ENCODE measurements at regions not wholly inside any gene's neighbourhood (a gene's known extent, or its start where the extent isn't known, plus 50 kb on each side); places are given as distances from the start of the nearest gene placed in this dataset.
A peak's percentile ranks its signal among the peaks of the same experiment; 100 is the strongest.

DNA sequence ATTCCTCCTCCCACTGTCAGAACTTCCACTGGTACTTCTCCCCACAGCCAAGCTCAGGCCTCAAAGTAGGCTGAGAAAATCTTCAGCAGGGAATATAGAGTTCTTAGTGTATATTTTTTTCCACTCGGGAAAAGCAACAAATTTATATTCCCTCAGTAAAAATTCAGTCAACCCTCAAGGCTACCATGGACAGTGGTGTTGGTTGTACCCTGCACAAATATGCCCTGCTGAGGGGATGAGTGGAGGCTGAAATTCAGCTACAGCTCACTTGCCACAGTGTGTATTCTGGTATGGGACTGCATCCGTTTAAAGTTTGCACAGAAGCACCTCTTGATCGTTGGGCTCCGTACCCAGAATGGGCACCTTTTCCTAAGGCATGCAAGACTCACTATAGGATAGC, 90.8 kb upstream of the LGALSL start:
- Histone ChIP-seq H3K4me1 (peaks cover 26% of the 10 kb centered on the region), H3K9ac (no peak overlapping the region), H2AFZ (no peak overlapping the region), H3K9me3 (ENCODE audit: control insufficient read depth, low read length) (no peaks in the 10 kb centered on the region), H3K4me3 (ENCODE audit: low read depth, low read length) (no peak overlapping the region), H3K27ac (no peak overlapping the region), H3K27me3 (ENCODE audit: control insufficient read depth, insufficient read depth, low read length) (no peaks in the 10 kb centered on the region), H3K4me2 (ENCODE audit: low read length) (no peak overlapping the region), H3K79me2 (no peaks in the 10 kb centered on the region), H3K36me3 (ENCODE audit: control insufficient read depth, insufficient read depth, low read length) (no peaks in the 10 kb centered on the region)
- TF ChIP-seq, protein P1, sequence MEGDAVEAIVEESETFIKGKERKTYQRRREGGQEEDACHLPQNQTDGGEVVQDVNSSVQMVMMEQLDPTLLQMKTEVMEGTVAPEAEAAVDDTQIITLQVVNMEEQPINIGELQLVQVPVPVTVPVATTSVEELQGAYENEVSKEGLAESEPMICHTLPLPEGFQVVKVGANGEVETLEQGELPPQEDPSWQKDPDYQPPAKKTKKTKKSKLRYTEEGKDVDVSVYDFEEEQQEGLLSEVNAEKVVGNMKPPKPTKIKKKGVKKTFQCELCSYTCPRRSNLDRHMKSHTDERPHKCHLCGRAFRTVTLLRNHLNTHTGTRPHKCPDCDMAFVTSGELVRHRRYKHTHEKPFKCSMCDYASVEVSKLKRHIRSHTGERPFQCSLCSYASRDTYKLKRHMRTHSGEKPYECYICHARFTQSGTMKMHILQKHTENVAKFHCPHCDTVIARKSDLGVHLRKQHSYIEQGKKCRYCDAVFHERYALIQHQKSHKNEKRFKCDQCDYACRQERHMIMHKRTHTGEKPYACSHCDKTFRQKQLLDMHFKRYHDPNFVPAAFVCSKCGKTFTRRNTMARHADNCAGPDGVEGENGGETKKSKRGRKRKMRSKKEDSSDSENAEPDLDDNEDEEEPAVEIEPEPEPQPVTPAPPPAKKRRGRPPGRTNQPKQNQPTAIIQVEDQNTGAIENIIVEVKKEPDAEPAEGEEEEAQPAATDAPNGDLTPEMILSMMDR (IDR thresholded peaks at IDR 0.05), result no peak

DNA sequence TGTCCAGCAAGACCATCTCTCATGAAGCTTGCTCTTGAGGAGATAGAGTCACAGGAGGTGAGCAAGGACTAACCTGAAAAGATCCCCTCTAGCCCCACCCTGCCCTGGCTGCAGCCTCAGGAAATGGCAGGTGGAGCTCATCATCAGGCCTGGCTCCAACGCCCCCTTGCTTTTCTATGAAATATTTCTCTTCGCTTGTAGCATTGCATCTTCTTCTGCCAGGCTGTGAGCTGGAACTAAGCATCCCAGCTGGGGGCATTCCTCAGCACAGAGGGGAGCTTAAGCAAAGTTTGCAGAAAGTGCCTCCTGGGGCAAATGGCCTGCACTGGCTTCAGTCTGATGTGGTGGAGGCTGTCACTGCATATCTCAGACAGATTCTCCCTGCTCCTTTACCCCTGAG, 90.1 kb upstream of the LGALSL start:
- H3K9ac ChIP-seq, result no peak overlapping the region
- H3K9me3 ChIP-seq (ENCODE audit: control insufficient read depth, low read length), result no peaks in the 10 kb centered on the region
- no peak overlapping the region for H2AFZ ChIP-seq
- H3K4me3 ChIP-seq (ENCODE audit: low read depth, low read length), result no peak overlapping the region
- peaks cover 26% of the 10 kb centered on the region for H3K4me1 ChIP-seq
- no peaks in the 10 kb centered on the region for H3K27me3 ChIP-seq (ENCODE audit: control insufficient read depth, insufficient read depth, low read length)
- H3K4me2 ChIP-seq (ENCODE audit: low read length), result no peak overlapping the region
- no peak overlapping the region for H3K27ac ChIP-seq
- H3K79me2 ChIP-seq, result no peaks in the 10 kb centered on the region
- no peaks in the 10 kb centered on the region for H3K36me3 ChIP-seq (ENCODE audit: control insufficient read depth, insufficient read depth, low read length)
- TF ChIP-seq, protein P1 (IDR thresholded peaks at IDR 0.05), result no peak

DNA sequence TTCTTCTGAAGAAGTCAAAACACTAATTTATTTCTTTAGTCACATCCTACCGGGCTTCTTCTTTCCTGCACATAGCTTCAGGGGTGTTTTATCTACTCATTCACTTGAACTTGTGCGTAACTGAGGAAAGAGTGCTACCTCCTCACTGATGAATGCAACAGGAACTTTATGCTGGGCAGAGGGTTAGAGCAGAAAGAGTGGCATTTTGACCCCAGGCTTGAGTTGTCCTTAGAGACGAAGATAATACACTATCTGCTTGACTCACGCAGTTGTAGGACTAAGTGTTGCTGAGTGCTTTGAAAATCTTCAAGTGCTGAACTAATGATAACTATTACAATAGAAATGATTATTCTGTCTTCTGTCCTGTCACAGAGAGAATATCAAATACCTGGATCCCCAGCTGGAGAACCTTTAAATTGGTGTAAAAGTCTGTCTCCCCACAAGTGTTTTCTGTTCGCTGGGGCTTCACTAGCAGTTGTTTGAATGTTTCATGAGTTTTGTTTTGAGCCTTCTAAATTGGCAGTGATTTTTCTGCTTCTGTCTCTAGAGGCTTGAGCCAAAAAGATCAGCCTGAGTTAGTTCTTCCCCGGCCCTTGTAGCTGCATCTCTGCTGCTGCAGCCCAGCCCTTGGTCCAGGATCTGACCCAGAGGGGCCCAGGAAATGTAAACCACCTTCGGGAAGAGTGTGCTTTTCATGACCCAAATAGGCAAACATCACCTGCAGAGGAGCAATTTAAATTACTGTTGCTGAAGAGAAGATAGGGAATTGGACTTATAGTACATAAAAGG, 86.3 kb upstream of the LGALSL start:
- Histone ChIP-seq H3K4me3 (ENCODE audit: low read depth, low read length) (no peak overlapping the region), H3K4me2 (ENCODE audit: low read length) (no peak overlapping the region), H3K27me3 (ENCODE audit: control insufficient read depth, insufficient read depth, low read length) (no peaks in the 10 kb centered on the region), H3K4me1 (peaks cover 15% of the 10 kb centered on the region), H3K27ac (no peak overlapping the region), H3K9me3 (ENCODE audit: control insufficient read depth, low read length) (no peaks in the 10 kb centered on the region), H3K79me2 (no peaks in the 10 kb centered on the region), H2AFZ (peak overlapping the region; percentile 43), H3K36me3 (ENCODE audit: control insufficient read depth, insufficient read depth, low read length) (no peaks in the 10 kb centered on the region), H3K9ac (no peak overlapping the region)
- TF ChIP-seq, protein P1 (IDR thresholded peaks at IDR 0.05), result no peak

DNA sequence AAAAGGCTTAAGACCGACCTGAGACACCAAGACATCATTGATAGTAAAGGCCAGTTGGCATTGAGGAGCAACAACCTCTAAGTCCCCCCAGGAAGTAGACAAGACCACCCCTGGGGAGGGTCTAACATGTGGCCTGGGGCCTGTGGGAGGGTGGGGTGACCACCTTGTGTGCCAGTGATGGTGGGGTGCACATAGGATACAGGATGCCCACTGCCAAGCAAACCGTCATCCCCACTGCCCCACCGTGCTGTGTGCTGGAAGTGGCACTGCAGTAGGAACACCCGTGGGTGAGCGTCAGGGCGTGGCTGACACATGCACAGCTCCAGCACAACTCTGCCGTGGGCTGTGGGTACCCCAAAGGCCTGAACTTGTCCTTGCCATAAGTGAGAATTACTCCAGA, 84.3 kb upstream of the LGALSL start:
- H2AFZ ChIP-seq, result no peak overlapping the region
- TF ChIP-seq, protein P1 (IDR thresholded peaks at IDR 0.05), result no peak

DNA sequence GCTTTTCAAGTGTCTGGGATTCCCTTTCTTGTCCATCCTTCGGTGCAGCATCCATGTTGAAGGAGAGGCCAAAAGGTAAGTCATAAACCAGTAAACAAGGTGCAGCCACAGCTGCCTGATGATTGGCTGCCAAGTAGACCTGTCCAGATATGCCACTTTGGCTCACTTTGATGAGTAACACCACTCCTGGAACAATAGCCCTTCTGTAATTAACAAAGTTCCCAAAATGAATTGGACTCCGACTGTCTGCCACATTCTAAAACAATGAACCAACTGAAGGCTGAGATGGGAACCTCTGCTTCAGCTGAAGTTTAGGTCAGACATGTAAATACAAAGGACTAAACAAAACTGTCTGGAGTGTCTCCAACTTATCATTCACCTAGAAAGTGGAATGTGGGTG, 82.2 kb upstream of the LGALSL start:
- no peaks in the 10 kb centered on the region for H3K79me2 ChIP-seq
- no peaks in the 10 kb centered on the region for H3K9me3 ChIP-seq (ENCODE audit: control insufficient read depth, low read length)
- TF ChIP-seq, protein P1 (IDR thresholded peaks at IDR 0.05), result no peak
- no peak overlapping the region for H3K4me2 ChIP-seq (ENCODE audit: low read length)
- H3K36me3 ChIP-seq (ENCODE audit: control insufficient read depth, insufficient read depth, low read length), result no peaks in the 10 kb centered on the region
- no peak overlapping the region for H3K4me3 ChIP-seq (ENCODE audit: low read depth, low read length)
- H3K27me3 ChIP-seq (ENCODE audit: control insufficient read depth, insufficient read depth, low read length), result no peaks in the 10 kb centered on the region
- no peak overlapping the region for H3K9ac ChIP-seq
- peaks cover 38% of the 10 kb centered on the region for H3K4me1 ChIP-seq
- H3K27ac ChIP-seq, result no peak overlapping the region
- peak overlapping the region; percentile 16 for H2AFZ ChIP-seq

More for the DNA sequence above, 84.3 kb upstream of the LGALSL start:
- no peaks in the 10 kb centered on the region for H3K79me2 ChIP-seq
- H3K9ac ChIP-seq, result no peak overlapping the region
- no peak overlapping the region for H3K4me3 ChIP-seq (ENCODE audit: low read depth, low read length)
- no peak overlapping the region for H3K4me2 ChIP-seq (ENCODE audit: low read length)
- H3K36me3 ChIP-seq (ENCODE audit: control insufficient read depth, insufficient read depth, low read length), result no peaks in the 10 kb centered on the region
- H3K27ac ChIP-seq, result no peak overlapping the region
- peaks cover 26% of the 10 kb centered on the region for H3K4me1 ChIP-seq
- H3K27me3 ChIP-seq (ENCODE audit: control insufficient read depth, insufficient read depth, low read length), result no peaks in the 10 kb centered on the region
- no peaks in the 10 kb centered on the region for H3K9me3 ChIP-seq (ENCODE audit: control insufficient read depth, low read length)
